ENCODE measurements at regions not wholly inside any gene's neighbourhood (a gene's known extent, or its start where the extent isn't known, plus 50 kb on each side); places are given as distances from the start of the nearest gene placed in this dataset.

DNA sequence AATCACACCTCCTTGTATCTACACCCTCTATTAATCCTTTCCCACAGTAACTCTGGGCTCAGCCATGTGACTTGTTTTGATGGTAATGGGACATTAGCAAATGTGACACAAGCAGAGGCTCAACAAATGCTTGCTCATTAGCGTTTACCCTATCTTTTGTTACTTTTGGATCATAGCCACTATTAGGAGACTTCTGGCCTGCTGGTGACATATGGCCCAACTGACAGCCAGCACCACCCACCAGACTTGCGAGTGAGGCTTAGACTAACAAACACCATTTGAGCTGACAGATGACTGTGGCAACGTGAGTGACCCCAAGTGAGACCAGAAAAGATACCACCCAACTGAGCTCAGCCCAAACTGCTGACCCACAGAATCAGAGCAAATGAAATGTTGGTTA lies 154.1 kb downstream of the OLFM4 start:
- H3K27me3 Mint-ChIP-seq (ENCODE audit: insufficient read depth), result no peaks in the 10 kb centered on the region
- no peaks in the 10 kb centered on the region for H3K36me3 Mint-ChIP-seq (ENCODE audit: low read depth)
- Histone ChIP-seq H3K4me3 (ENCODE audit: low read length) (peak overlapping the region; percentile 5), H3K36me3 (ENCODE audit: control insufficient read depth, insufficient read depth, low read length) (no peaks in the 10 kb centered on the region), H3K9ac (ENCODE audit: extremely low read depth, low read length, poor library complexity, severe bottlenecking) (no peak overlapping the region), H3K27ac (ENCODE audit: low read depth, low read length) (no peak overlapping the region), H3K9me3 (ENCODE audit: control insufficient read depth, low read length) (peaks cover 40% of the 10 kb centered on the region), H3K4me1 (ENCODE audit: control insufficient read depth, insufficient read depth, low read length) (no peaks in the 10 kb centered on the region), H3K27me3 (ENCODE audit: control insufficient read depth, insufficient read depth, low read length, poor library complexity, severe bottlenecking) (no peaks in the 10 kb centered on the region)
- no peak overlapping the region for H3K27ac Mint-ChIP-seq
- WGBS, 2 experiments (ENCODE audit: insufficient coverage in 1 of 2, insufficient read length in 1 of 2), result 88 to 100% methylated on average over 1 to 3 of the region's 3 CpGs
- peaks cover 14% of the 10 kb centered on the region for H3K9me3 Mint-ChIP-seq
- H3K4me3 Mint-ChIP-seq, result no peak overlapping the region
- TF ChIP-seq, protein P1, sequence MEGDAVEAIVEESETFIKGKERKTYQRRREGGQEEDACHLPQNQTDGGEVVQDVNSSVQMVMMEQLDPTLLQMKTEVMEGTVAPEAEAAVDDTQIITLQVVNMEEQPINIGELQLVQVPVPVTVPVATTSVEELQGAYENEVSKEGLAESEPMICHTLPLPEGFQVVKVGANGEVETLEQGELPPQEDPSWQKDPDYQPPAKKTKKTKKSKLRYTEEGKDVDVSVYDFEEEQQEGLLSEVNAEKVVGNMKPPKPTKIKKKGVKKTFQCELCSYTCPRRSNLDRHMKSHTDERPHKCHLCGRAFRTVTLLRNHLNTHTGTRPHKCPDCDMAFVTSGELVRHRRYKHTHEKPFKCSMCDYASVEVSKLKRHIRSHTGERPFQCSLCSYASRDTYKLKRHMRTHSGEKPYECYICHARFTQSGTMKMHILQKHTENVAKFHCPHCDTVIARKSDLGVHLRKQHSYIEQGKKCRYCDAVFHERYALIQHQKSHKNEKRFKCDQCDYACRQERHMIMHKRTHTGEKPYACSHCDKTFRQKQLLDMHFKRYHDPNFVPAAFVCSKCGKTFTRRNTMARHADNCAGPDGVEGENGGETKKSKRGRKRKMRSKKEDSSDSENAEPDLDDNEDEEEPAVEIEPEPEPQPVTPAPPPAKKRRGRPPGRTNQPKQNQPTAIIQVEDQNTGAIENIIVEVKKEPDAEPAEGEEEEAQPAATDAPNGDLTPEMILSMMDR (conservative IDR thresholded peaks at IDR 0.05), result no peak
- no peaks in the 10 kb centered on the region for H3K4me1 Mint-ChIP-seq
- no peak for DNase-seq

DNA sequence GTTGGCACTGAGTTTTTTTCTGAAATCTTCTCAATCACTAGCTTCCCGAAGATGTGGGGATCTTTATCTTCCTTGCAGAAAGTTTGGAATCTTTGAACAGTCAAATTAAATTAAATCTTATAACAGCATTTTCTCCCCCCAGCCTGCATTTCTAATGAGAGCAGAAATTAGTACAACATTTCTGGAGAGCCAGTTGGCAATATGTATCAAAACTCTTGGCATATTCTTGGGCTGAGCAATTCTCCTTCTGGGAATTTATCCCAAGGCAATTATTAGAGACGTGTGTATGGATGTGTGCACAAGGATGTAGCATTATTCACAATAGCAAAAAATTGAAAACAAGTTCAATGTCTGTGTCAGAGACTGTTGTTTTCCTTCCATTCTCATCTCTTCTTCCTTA lies 159.5 kb downstream of the OLFM4 start:
- Mint-ChIP-seq H3K9me3 (peaks cover 14% of the 10 kb centered on the region), H3K4me1 (peaks cover 22% of the 10 kb centered on the region), H3K4me3 (no peak overlapping the region), H3K36me3 (ENCODE audit: low read depth) (no peaks in the 10 kb centered on the region), H3K27me3 (ENCODE audit: insufficient read depth) (no peaks in the 10 kb centered on the region), H3K27ac (no peak overlapping the region)
- Histone ChIP-seq H3K4me1 (ENCODE audit: control insufficient read depth, insufficient read depth, low read length) (peaks cover 12% of the 10 kb centered on the region), H3K27me3 (ENCODE audit: control insufficient read depth, insufficient read depth, low read length, poor library complexity, severe bottlenecking) (no peaks in the 10 kb centered on the region), H3K4me3 (ENCODE audit: low read length) (no peak overlapping the region), H3K27ac (ENCODE audit: low read depth, low read length) (no peak overlapping the region), H3K36me3 (ENCODE audit: control insufficient read depth, insufficient read depth, low read length) (no peaks in the 10 kb centered on the region), H3K9me3 (ENCODE audit: control insufficient read depth, low read length) (peaks cover 35% of the 10 kb centered on the region), H3K9ac (ENCODE audit: extremely low read depth, low read length, poor library complexity, severe bottlenecking) (no peak overlapping the region)
- no peak for DNase-seq
- 80 to 93% methylated on average over 1 of the region's 2 CpGs for WGBS, 2 experiments (ENCODE audit: insufficient coverage in 1 of 2, insufficient read length in 1 of 2)
- TF ChIP-seq, protein P1 (conservative IDR thresholded peaks at IDR 0.05), result no peak

DNA sequence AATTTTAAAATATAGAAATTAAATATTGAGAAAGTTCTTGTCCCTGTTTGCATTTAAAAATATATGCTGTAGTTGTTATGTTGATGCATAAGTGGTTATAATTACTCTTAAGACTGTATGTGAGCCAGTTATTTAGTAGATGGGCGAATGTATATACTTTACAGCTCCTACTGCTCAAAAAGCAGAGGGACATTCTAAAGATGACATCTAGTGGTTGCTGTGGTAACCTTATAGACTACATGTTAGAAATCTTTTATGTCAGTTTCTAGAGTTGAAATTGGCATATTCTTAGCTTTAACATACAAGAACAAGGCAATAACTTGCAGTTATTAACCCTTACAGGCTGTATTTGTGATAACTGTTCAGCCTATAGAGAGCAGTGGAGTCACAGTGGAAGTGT lies 160.5 kb downstream of the OLFM4 start:
- H3K4me3 Mint-ChIP-seq, result no peak overlapping the region
- peaks cover 22% of the 10 kb centered on the region for H3K4me1 Mint-ChIP-seq
- no peak overlapping the region for H3K27ac ChIP-seq (ENCODE audit: low read depth, low read length)
- TF ChIP-seq, protein P1 (conservative IDR thresholded peaks at IDR 0.05), result peak; percentile 51
- no peaks in the 10 kb centered on the region for H3K27me3 ChIP-seq (ENCODE audit: control insufficient read depth, insufficient read depth, low read length, poor library complexity, severe bottlenecking)
- H3K27me3 Mint-ChIP-seq (ENCODE audit: insufficient read depth), result no peaks in the 10 kb centered on the region
- no peaks in the 10 kb centered on the region for H3K36me3 ChIP-seq (ENCODE audit: control insufficient read depth, insufficient read depth, low read length)
- no peak overlapping the region for H3K4me3 ChIP-seq (ENCODE audit: low read length)
- H3K9me3 Mint-ChIP-seq, result peaks cover 9% of the 10 kb centered on the region
- peaks cover 24% of the 10 kb centered on the region for H3K9me3 ChIP-seq (ENCODE audit: control insufficient read depth, low read length)
- DNase-seq, result no peak
- H3K4me1 ChIP-seq (ENCODE audit: control insufficient read depth, insufficient read depth, low read length), result peaks cover 12% of the 10 kb centered on the region
- H3K36me3 Mint-ChIP-seq (ENCODE audit: low read depth), result no peaks in the 10 kb centered on the region
- H3K27ac Mint-ChIP-seq, result no peak overlapping the region
- WGBS, 2 experiments (ENCODE audit: insufficient coverage in 1 of 2, insufficient read length in 1 of 2), result 57 to 100% methylated on average over 1 of the region's 1 CpG
- no peak overlapping the region for H3K9ac ChIP-seq (ENCODE audit: extremely low read depth, low read length, poor library complexity, severe bottlenecking)
